CD14-positive monocyte (primary cell): ENCODE measurements at regions not wholly inside any gene's neighbourhood (a gene's known extent, or its start where the extent isn't known, plus 50 kb on each side); places are given as distances from the start of the nearest gene placed in this dataset.

ENCODE experiments used
- DNase-seq, 3 donors: peaks; one replicate each; pipeline ENCODE4 v3.0.0-alpha.2; 2011 to 2022
- H2AFZ ChIP-seq: 2 replicates; pipeline ENCODE4 v1.6.0; 2012; ENCODE audit warnings: mild to moderate bottlenecking, low read depth, low read length, inconsistent platforms; ENCODE audit not compliant: insufficient read depth, poor library complexity, severe bottlenecking
- H3K27ac ChIP-seq, 2 donors: 1 replicate in 1 of 2; 2 replicates in 1 of 2; pipeline ENCODE4 v1.5.1; 2012 to 2013; ENCODE audit warnings: low read length in 2 of 2, control low read depth in 1 of 2, inconsistent platforms in 1 of 2, low read depth in 1 of 2, mild to moderate bottlenecking in 1 of 2
- H3K27me3 ChIP-seq, 2 donors: one replicate each; pipeline versions ENCODE4 v1.6.0 to v1.6.1; 2011 to 2013; ENCODE audit warnings: low read length in 2 of 2; ENCODE audit not compliant: control insufficient read depth in 2 of 2, insufficient read depth in 2 of 2
- H3K36me3 ChIP-seq, 2 donors: replicated peaks in 1 of 2; 1 replicate in 1 of 2; 2 replicates in 1 of 2; pipeline versions ENCODE4 v1.5.1 to v1.6.1; 2012 to 2013; ENCODE audit warnings: low read length in 2 of 2, control low read depth in 1 of 2, inconsistent platforms in 1 of 2, mild to moderate bottlenecking in 1 of 2; ENCODE audit not compliant: insufficient read depth in 2 of 2, control insufficient read depth in 1 of 2
- H3K4me1 ChIP-seq, 2 donors: 1 replicate in 1 of 2; 2 replicates in 1 of 2; pipeline versions ENCODE4 v1.5.1 to v1.6.1; 2012 to 2013; ENCODE audit warnings: low read length in 2 of 2, control low read depth in 1 of 2, inconsistent platforms in 1 of 2, mild to moderate bottlenecking in 1 of 2, moderate library complexity in 1 of 2; ENCODE audit not compliant: insufficient read depth in 2 of 2, control insufficient read depth in 1 of 2
- H3K4me2 ChIP-seq: replicated peaks from 2 replicates; pipeline ENCODE3; 2012; ENCODE audit warnings: low read length, moderate library complexity, mild to moderate bottlenecking; ENCODE audit not compliant: poor library complexity, severe bottlenecking; ENCODE audit errors: extremely low read depth
- H3K4me3 ChIP-seq, 3 experiments: fragments of 200-600 bp in 1 of 3; sonication (generic) in 1 of 3; replicated peaks in 1 of 3; 1 replicate in 2 of 3; 2 replicates in 1 of 3; pipeline ENCODE4 v1.5.1; 2011 to 2013; ENCODE audit warnings: low read length in 3 of 3, mild to moderate bottlenecking in 3 of 3, control low read depth in 2 of 3, low read depth in 2 of 3, inconsistent platforms in 1 of 3, moderate library complexity in 1 of 3
- H3K79me2 ChIP-seq: 2 replicates; pipeline ENCODE4 v1.6.0; 2012; ENCODE audit warnings: mild to moderate bottlenecking, control low read depth, inconsistent platforms, low read length, moderate library complexity; ENCODE audit not compliant: insufficient read depth
- H3K9ac ChIP-seq: 2 replicates; pipeline ENCODE4 v1.6.0; 2017; ENCODE audit warnings: low read length, mild to moderate bottlenecking; ENCODE audit not compliant: insufficient read depth, poor library complexity, severe bottlenecking
- H3K9me3 ChIP-seq, 2 donors: replicated peaks in 1 of 2; 1 replicate in 1 of 2; 2 replicates in 1 of 2; pipeline versions ENCODE4 v1.5.1 to v1.6.1; 2012 to 2013; ENCODE audit warnings: low read length in 2 of 2, control low read depth in 1 of 2; ENCODE audit not compliant: control insufficient read depth in 1 of 2, insufficient read depth in 1 of 2
- H4K20me1 ChIP-seq: 2 replicates; pipeline ENCODE4 v1.6.0; 2012; ENCODE audit warnings: mild to moderate bottlenecking, low read length, control low read depth, moderate library complexity; ENCODE audit not compliant: insufficient read depth
- H3K27ac Mint-ChIP-seq, 7 donors: one replicate each; pipeline ENCODE4 v1.8.0; 2020; ENCODE audit warnings: mild to moderate bottlenecking in 7 of 7, mixed read lengths in 7 of 7, moderate library complexity in 6 of 7, inconsistent platforms in 2 of 7
- H3K27me3 Mint-ChIP-seq, 3 donors: one replicate each; pipeline ENCODE4 v1.8.0; 2021 to 2022; ENCODE audit warnings: low read depth in 3 of 3, mild to moderate bottlenecking in 3 of 3, mixed read lengths in 3 of 3, moderate library complexity in 3 of 3, inconsistent platforms in 1 of 3
- H3K36me3 Mint-ChIP-seq, 2 donors: one replicate each; pipeline ENCODE4 v1.8.0; 2020; ENCODE audit warnings: mixed read lengths in 2 of 2, inconsistent platforms in 1 of 2, mild to moderate bottlenecking in 1 of 2
- H3K4me1 Mint-ChIP-seq: one replicate; pipeline ENCODE4 v1.8.0; 2020; ENCODE audit warnings: mild to moderate bottlenecking, mixed read lengths
- H3K4me3 Mint-ChIP-seq, 2 donors: one replicate each; pipeline ENCODE4 v1.8.0; 2020; ENCODE audit warnings: mild to moderate bottlenecking in 2 of 2, mixed read lengths in 2 of 2, moderate library complexity in 1 of 2
- H3K9me3 Mint-ChIP-seq, 7 donors: one replicate each; pipeline ENCODE4 v1.8.0; 2020 to 2022; ENCODE audit warnings: mixed read lengths in 7 of 7, mild to moderate bottlenecking in 6 of 7, moderate library complexity in 6 of 7, inconsistent platforms in 2 of 7
- WGBS: methylation state at CpG from one replicate; pipeline ENCODE4 v1.1.5; 2013; ENCODE audit warnings: missing lambda C conversion rate; ENCODE audit not compliant: insufficient coverage; 5-methylcytosine and 5-hydroxymethylcytosine counted together
- intact Hi-C, 2 donors: fragments of 100-400 bp; cut with micrococcal nuclease; formaldehyde crosslinking; loops; one replicate each; pipeline versions ENCODE4 v1.15.0 to v1.15.1; 2023
- TF ChIP-seq, protein P1 (sequence below): fragments of 200-600 bp; IDR thresholded peaks from one replicate; pipeline ENCODE4 v1.8.0; 2022; ENCODE audit warnings: antibody characterized with exemption, mild to moderate bottlenecking

DNA sequence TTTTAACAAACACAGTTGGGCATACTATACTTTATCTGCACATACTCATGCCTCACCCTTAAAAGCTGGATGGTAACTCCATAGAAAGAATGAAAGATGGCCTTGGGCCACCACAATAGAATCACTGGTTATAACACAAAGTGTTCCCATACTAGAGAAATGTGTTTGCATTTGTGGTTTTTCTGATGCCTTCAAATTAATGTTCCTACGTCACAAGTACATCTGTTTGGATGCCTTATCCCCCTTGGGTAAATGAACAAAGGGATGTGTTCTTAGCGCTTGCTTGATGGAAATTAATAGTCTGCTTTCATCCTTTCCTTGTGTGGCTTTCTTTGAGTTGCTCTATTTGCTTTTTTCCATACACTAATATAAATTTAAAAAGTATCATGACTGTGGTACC, 291.1 kb upstream of the PDE4D start:
- H3K36me3 Mint-ChIP-seq, result peaks cover 16 to 22% of the 10 kb centered on the region in 2 donors
- no peaks in the 10 kb centered on the region for H3K27me3 ChIP-seq
- H3K4me2 ChIP-seq, result no peak overlapping the region
- no peak overlapping the region for H3K4me3 Mint-ChIP-seq
- H3K27me3 Mint-ChIP-seq, result no peaks in the 10 kb centered on the region
- intact Hi-C loops, result no loop called here
- H3K27ac Mint-ChIP-seq, result no peak overlapping the region
- H3K9me3 Mint-ChIP-seq, result peaks cover 0 to 13% (median 5%) of the 10 kb centered on the region in 7 donors
- H3K4me1 Mint-ChIP-seq, result peaks cover 17% of the 10 kb centered on the region
- H3K4me3 ChIP-seq, result no peak overlapping the region
- H3K4me1 ChIP-seq, result peaks cover 2 to 14% of the 10 kb centered on the region in 2 donors
- peaks cover 4 to 24% of the 10 kb centered on the region in 2 donors for H3K36me3 ChIP-seq
- DNase-seq, result no peak
- WGBS, result no CpG with 5 or more reads among the region's 2 CpGs
- TF ChIP-seq, protein P1, sequence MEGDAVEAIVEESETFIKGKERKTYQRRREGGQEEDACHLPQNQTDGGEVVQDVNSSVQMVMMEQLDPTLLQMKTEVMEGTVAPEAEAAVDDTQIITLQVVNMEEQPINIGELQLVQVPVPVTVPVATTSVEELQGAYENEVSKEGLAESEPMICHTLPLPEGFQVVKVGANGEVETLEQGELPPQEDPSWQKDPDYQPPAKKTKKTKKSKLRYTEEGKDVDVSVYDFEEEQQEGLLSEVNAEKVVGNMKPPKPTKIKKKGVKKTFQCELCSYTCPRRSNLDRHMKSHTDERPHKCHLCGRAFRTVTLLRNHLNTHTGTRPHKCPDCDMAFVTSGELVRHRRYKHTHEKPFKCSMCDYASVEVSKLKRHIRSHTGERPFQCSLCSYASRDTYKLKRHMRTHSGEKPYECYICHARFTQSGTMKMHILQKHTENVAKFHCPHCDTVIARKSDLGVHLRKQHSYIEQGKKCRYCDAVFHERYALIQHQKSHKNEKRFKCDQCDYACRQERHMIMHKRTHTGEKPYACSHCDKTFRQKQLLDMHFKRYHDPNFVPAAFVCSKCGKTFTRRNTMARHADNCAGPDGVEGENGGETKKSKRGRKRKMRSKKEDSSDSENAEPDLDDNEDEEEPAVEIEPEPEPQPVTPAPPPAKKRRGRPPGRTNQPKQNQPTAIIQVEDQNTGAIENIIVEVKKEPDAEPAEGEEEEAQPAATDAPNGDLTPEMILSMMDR, result no peak
- no peaks in the 10 kb centered on the region for H3K9me3 ChIP-seq
- no peaks in the 10 kb centered on the region for H4K20me1 ChIP-seq
- no peak overlapping the region for H3K9ac ChIP-seq
- no peak overlapping the region for H2AFZ ChIP-seq
- H3K27ac ChIP-seq, result no peak overlapping the region
- peaks cover 3% of the 10 kb centered on the region for H3K79me2 ChIP-seq

DNA sequence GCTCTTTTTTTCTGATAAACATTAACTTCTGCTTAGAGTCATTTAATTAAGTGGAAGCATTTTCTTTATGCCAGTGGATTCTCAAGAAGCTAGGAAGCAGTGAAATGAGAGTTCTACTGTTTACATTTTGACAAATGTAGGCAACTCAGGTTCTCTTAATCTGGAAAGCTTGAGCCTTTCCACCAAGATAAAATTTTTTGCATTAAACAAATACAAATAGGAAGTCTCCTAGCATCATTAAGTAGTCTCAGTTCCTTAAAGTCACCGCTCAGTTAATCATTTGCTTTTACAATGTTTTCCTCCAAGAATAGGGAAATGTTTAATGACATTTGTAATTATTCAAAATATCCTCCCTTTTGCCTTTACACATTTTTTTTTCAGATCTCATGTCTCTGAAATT, 290.4 kb upstream of the PDE4D start:
- Histone ChIP-seq H3K79me2 (peaks cover 3% of the 10 kb centered on the region), H3K4me2 (no peak overlapping the region), H3K9me3 (no peaks in the 10 kb centered on the region), H3K4me1 (peaks cover 2 to 14% of the 10 kb centered on the region in 2 donors), H3K9ac (no peak overlapping the region), H3K36me3 (peaks cover 4 to 23% of the 10 kb centered on the region in 2 donors), H2AFZ (no peak overlapping the region), H4K20me1 (no peaks in the 10 kb centered on the region), H3K27ac (no peak overlapping the region), H3K4me3 (no peak overlapping the region), H3K27me3 (no peaks in the 10 kb centered on the region)
- Mint-ChIP-seq H3K9me3 (peaks cover 0 to 13% (median 5%) of the 10 kb centered on the region in 7 donors), H3K27ac (peak overlapping the region in 1 of 7 donors; percentile 50), H3K36me3 (peaks cover 16 to 23% of the 10 kb centered on the region in 2 donors), H3K4me3 (no peak overlapping the region), H3K4me1 (peaks cover 17% of the 10 kb centered on the region), H3K27me3 (no peaks in the 10 kb centered on the region)
- DNase-seq, result peak in 1 of 3 donors; percentile 25
- intact Hi-C loops, result no loop called here
- WGBS, result no CpG with 5 or more reads among the region's 1 CpG
- TF ChIP-seq, protein P1, result no peak
